HepG2 (cell line): ENCODE measurements at regions not wholly inside any gene's neighbourhood (a gene's known extent, or its start where the extent isn't known, plus 50 kb on each side); places are given as distances from the start of the nearest gene placed in this dataset.

Experiments used
- ATAC-seq: fragments of 200-7000 bp; cut with Tn5 transposase; 3 replicates; pipeline ENCODE4 v1.9.1; 2020; ENCODE audit warnings: mild to moderate bottlenecking, moderate library complexity
- BruUV-seq: library from RNA; stranded (reverse); fragments of 400-500 nt; replicated peaks from 2 replicates; lab custom pipeline; 2021; lab: Mats Ljungman, UMichigan
- CTCF ChIA-PET: fragments of 300-600 bp; formaldehyde crosslinking; extraction: SDS; loops from one replicate; lab custom pipeline; 2021; ENCODE audit warnings: low total read pairs, inconsistent platforms, low intra/inter-chr PET ratio; lab: Yijun Ruan, JAX
- POLR2A ChIA-PET: fragments of 350-600 bp; sonication (Branson Sonifier 250); formaldehyde crosslinking; loops from one replicate; lab custom pipeline; 2020; ENCODE audit warnings: antibody characterized with exemption, inconsistent platforms; lab: Yijun Ruan, JAX
- DNase-seq: peaks from one replicate; pipeline ENCODE4 v3.0.0-alpha.2; 2015; ENCODE audit warnings: low spot score
- FAIRE-seq: peaks from 3 replicates; lab custom pipeline; 2011; peaks lifted over from hg19 to GRCh38; lab: Jason Lieb, UNC
- H2AFZ ChIP-seq: one replicate; pipeline ENCODE4 v1.6.1; 2011; ENCODE audit warnings: low read length, inconsistent platforms
- H3K27ac ChIP-seq: fragments of 300-600 bp; 3 replicates; pipeline ENCODE4 v1.8.0; 2011; ENCODE audit warnings: mixed run types, mild to moderate bottlenecking, mixed read lengths, low read length, inconsistent platforms; ENCODE audit not compliant: insufficient read depth; ENCODE audit errors: extremely low read length
- H3K27me3 ChIP-seq, 2 experiments: fragments of 200-600 bp in 1 of 2; 2 replicates in 1 of 2; 3 replicates in 1 of 2; pipeline versions ENCODE4 v1.6.0 to v1.8.0; 2011; ENCODE audit warnings: low read length in 2 of 2, mild to moderate bottlenecking in 2 of 2, moderate library complexity in 2 of 2, inconsistent platforms in 1 of 2; ENCODE audit not compliant: insufficient read depth in 2 of 2, control insufficient read depth in 1 of 2
- H3K36me3 ChIP-seq, 2 experiments: fragments of 200-600 bp in 1 of 2; replicated peaks in 1 of 2; 2 replicates in 1 of 2; 3 replicates in 1 of 2; pipeline versions ENCODE4 v1.5.1 to v1.8.0; 2011; ENCODE audit warnings: low read length in 2 of 2, inconsistent platforms in 1 of 2; ENCODE audit not compliant: insufficient read depth in 2 of 2, control insufficient read depth in 1 of 2
- H3K4me1 ChIP-seq: 2 replicates; pipeline ENCODE4 v1.5.1; 2012; ENCODE audit warnings: low read length, inconsistent platforms; ENCODE audit not compliant: insufficient read depth
- H3K4me2 ChIP-seq: 2 replicates; pipeline ENCODE4 v1.6.0; 2011; ENCODE audit warnings: low read depth, low read length, inconsistent platforms
- H3K4me3 ChIP-seq, 3 experiments: fragments of 200-600 bp in 1 of 3; sonication (generic), shearing (Covaris generic) in 1 of 3; replicated peaks in 1 of 3; 2 replicates each; pipeline ENCODE4 v1.5.1; 2011 to 2016; ENCODE audit warnings: low read length in 3 of 3, inconsistent platforms in 2 of 3, low read depth in 2 of 3, mild to moderate bottlenecking in 2 of 3, control low read depth in 1 of 3, mixed read lengths in 1 of 3; ENCODE audit not compliant: insufficient read depth in 1 of 3
- H3K79me2 ChIP-seq: one replicate; pipeline ENCODE4 v1.6.1; 2011; ENCODE audit warnings: low read length, inconsistent platforms; ENCODE audit not compliant: insufficient read depth
- H3K9ac ChIP-seq: 2 replicates; pipeline ENCODE4 v1.6.0; 2011; ENCODE audit warnings: mild to moderate bottlenecking, low read depth, low read length, inconsistent platforms; ENCODE audit not compliant: insufficient read depth
- H3K9me3 ChIP-seq: 2 replicates; pipeline ENCODE4 v1.5.1; 2012; ENCODE audit warnings: mild to moderate bottlenecking, low read length
- H4K20me1 ChIP-seq: 2 replicates; pipeline ENCODE4 v1.6.0; 2011; ENCODE audit warnings: inconsistent platforms, mild to moderate bottlenecking, low read length, moderate library complexity; ENCODE audit not compliant: insufficient read depth
- ADNP ChIP-seq: sonication (generic); formaldehyde crosslinking; IDR thresholded peaks from 2 replicates; pipeline ENCODE4 v1.4.0; 2020; ENCODE audit warnings: missing genetic modification reagents
- ATF1 ChIP-seq: IDR thresholded peaks from 2 replicates; pipeline ENCODE4 v1.6.1; 2016; ENCODE audit warnings: mild to moderate bottlenecking, control low read depth
- CCAR2 ChIP-seq: fragments of 200-400 bp; formaldehyde crosslinking; optimal IDR thresholded peaks from 2 replicates; pipeline ENCODE3; 2018; ENCODE audit warnings: low read depth, mild to moderate bottlenecking, low read length, moderate library complexity
- GZF1 ChIP-seq: sonication (generic); formaldehyde crosslinking; IDR thresholded peaks from 2 replicates; pipeline ENCODE4 v1.5.1; 2020; ENCODE audit warnings: mild to moderate bottlenecking, missing genetic modification reagents
- HNRNPK ChIP-seq: fragments of 200-400 bp; formaldehyde crosslinking; IDR thresholded peaks from 2 replicates; pipeline ENCODE4 v1.6.1; 2018; ENCODE audit warnings: low read length, low read depth, moderate library complexity, mild to moderate bottlenecking; ENCODE audit not compliant: poor library complexity, severe bottlenecking
- KLF15 ChIP-seq: sonication (generic); formaldehyde crosslinking; IDR thresholded peaks from 2 replicates; pipeline ENCODE4 v1.8.1; 2023; ENCODE audit warnings: borderline replicate concordance, mild to moderate bottlenecking, inconsistent platforms, missing genetic modification reagents, mixed read lengths
- MAFF ChIP-seq: IDR thresholded peaks from 2 replicates; pipeline ENCODE4 v1.6.1; 2011; ENCODE audit warnings: low read depth, low read length, improper control_type of control experiment
- NCOA2 ChIP-seq: sonication (generic); formaldehyde crosslinking; IDR thresholded peaks from 2 replicates; pipeline ENCODE4 v1.8.0; 2022; ENCODE audit warnings: inconsistent platforms
- NFYC ChIP-seq: IDR thresholded peaks from 2 replicates; pipeline ENCODE4 v1.6.1; 2016; ENCODE audit warnings: missing genetic modification reagents, missing compliant biosample characterization
- POLR2A ChIP-seq, 2 experiments: IDR thresholded peaks; 2 replicates each; pipeline ENCODE4 v1.6.1; 2011; ENCODE audit warnings: low read depth in 2 of 2, low read length in 2 of 2, mild to moderate bottlenecking in 1 of 2, moderate library complexity in 1 of 2; ENCODE audit not compliant: insufficient read depth in 1 of 2
- ZBTB21 ChIP-seq: sonication (generic); formaldehyde crosslinking; IDR thresholded peaks from 2 replicates; pipeline ENCODE4 v1.4.0; 2020; ENCODE audit warnings: missing genetic modification reagents
- ZBTB43 ChIP-seq: sonication (generic); formaldehyde crosslinking; conservative IDR thresholded peaks from 2 replicates; pipeline ENCODE4 v1.4.0; 2020; ENCODE audit warnings: missing genetic modification reagents
- ZNF276 ChIP-seq: sonication (generic); formaldehyde crosslinking; IDR thresholded peaks from 2 replicates; pipeline ENCODE4 v1.4.0; 2020; ENCODE audit warnings: mild to moderate bottlenecking, low read depth, missing genetic modification reagents
- ZNF556 ChIP-seq: sonication (generic); formaldehyde crosslinking; IDR thresholded peaks from 2 replicates; pipeline ENCODE4 v1.4.0; 2020; ENCODE audit warnings: mild to moderate bottlenecking, missing genetic modification reagents, borderline replicate concordance
- ZNF589 ChIP-seq: sonication (generic); formaldehyde crosslinking; conservative IDR thresholded peaks from 2 replicates; pipeline ENCODE4 v1.8.0; 2022; ENCODE audit warnings: mild to moderate bottlenecking, moderate library complexity, missing genetic modification reagents
- ZNF652 ChIP-seq: IDR thresholded peaks from 2 replicates; pipeline ENCODE4 v1.6.1; 2016; ENCODE audit warnings: low read depth, borderline replicate concordance
- ZNF724P ChIP-seq: sonication (generic); formaldehyde crosslinking; IDR thresholded peaks from 2 replicates; pipeline ENCODE4 v1.8.0; 2022; ENCODE audit warnings: missing genetic modification reagents, borderline replicate concordance
- ZSCAN21 ChIP-seq: sonication (generic); formaldehyde crosslinking; IDR thresholded peaks from 2 replicates; pipeline ENCODE4 v1.8.0; 2022; ENCODE audit warnings: mild to moderate bottlenecking, missing genetic modification reagents, moderate library complexity, borderline replicate concordance
- WGBS: methylation state at CpG from one replicate; pipeline ENCODE4 v1.1.6; 2017; ENCODE audit warnings: low lambda C conversion rate; 5-methylcytosine and 5-hydroxymethylcytosine counted together
- in situ Hi-C: cut with HindIII; loops from 2 replicates; pipeline ENCODE4 v1.10.0; 2017; ENCODE audit warnings: low pct_unique_long_range_greater_than_20kb; ENCODE audit not compliant: extremely low pct_ligation_motif_present
- intact Hi-C: fragments of 100-400 bp; cut with micrococcal nuclease; formaldehyde crosslinking; loops from one replicate; pipeline ENCODE4 v1.10.0; 2022; ENCODE audit not compliant: unreplicated experiment
- TF ChIP-seq, protein P1 (sequence below): sonication (generic); formaldehyde crosslinking; IDR thresholded peaks from 2 replicates; pipeline ENCODE4 v1.8.0; 2022; ENCODE audit warnings: mild to moderate bottlenecking, missing genetic modification reagents, borderline replicate concordance

DNA sequence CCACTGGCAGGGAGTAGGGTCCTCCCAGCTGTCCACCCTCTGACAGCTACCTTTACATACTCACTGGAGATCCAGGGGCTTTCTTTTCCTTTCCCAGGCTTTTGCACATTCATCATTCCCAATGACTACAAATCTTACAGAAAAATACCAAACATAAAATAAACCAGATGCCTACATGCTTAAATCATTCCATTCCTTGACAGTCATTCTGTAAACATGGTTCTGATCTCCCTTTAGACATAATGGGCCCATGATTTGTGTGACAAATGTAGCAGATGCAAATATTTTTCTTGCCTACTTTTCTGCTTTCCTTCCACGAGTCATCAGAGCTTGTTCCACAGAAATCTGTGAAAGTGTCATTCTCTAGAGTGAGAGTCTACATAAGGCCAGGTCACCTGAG, 207.0 kb downstream of the IDS start:
- no TSS peak for BruUV-seq
- no peak overlapping the region for H3K27ac ChIP-seq
- TF ChIP-seq ZNF556 (CRISPR knock-in tag) (no peak), HNRNPK (no peak), ZBTB21 (CRISPR knock-in tag) (no peak), NFYC (CRISPR knock-in tag) (no peak), ZNF276 (CRISPR knock-in tag) (no peak), MAFF (no peak), ZNF652 (CRISPR knock-in tag) (no peak), ADNP (no peak), ZNF724P (no peak), ZBTB43 (CRISPR knock-in tag) (no peak), ZNF589 (CRISPR knock-in tag) (no peak), CCAR2 (no peak), GZF1 (CRISPR knock-in tag) (no peak), NCOA2 (CRISPR knock-in tag) (no peak), ATF1 (CRISPR knock-in tag) (no peak), POLR2A (IDR thresholded peaks at IDR 0.05; ENCODE audit: insufficient read depth in 1 of 2, low read depth in 2 of 2, low read length in 2 of 2) (no peak), ZSCAN21 (CRISPR knock-in tag) (no peak), KLF15 (CRISPR knock-in tag) (no peak)
- TF ChIP-seq, protein P1, sequence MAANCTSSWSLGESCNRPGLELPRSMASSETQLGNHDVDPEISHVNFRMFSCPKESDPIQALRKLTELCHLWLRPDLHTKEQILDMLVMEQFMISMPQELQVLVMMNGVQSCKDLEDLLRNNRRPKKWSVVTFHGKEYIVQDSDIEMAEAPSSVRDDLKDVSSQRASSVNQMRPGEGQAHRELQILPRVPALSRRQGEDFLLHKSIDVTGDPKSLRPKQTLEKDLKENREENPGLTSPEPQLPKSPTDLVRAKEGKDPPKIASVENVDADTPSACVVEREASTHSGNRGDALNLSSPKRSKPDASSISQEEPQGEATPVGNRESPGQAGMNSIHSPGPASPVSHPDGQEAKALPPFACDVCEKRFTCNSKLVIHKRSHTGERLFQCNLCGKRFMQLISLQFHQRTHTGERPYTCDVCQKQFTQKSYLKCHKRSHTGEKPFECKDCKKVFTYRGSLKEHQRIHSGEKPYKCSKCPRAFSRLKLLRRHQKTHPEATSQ: no peak
- no peak overlapping the region for H3K4me3 ChIP-seq
- H3K27me3 ChIP-seq: no peaks in the 10 kb centered on the region
- DNase-seq (no peak), ATAC-seq (no peak), FAIRE-seq (no peak)
- in situ Hi-C loops (loop anchor here (25.0 kb wide), 1 partner anchor 1236 kb away; no protein-coding TSS in a partner anchor), intact Hi-C loops (no loop called here)
- no peak overlapping the region for H2AFZ ChIP-seq
- no peaks in the 10 kb centered on the region for H4K20me1 ChIP-seq
- H3K36me3 ChIP-seq: no peaks in the 10 kb centered on the region
- no peak overlapping the region for H3K4me2 ChIP-seq
- no peaks in the 10 kb centered on the region for H3K79me2 ChIP-seq
- POLR2A ChIA-PET: no interaction called here
- 0% methylated on average over 1 of the region's 1 CpG for WGBS
- H3K4me1 ChIP-seq: no peaks in the 10 kb centered on the region
- H3K9ac ChIP-seq: no peak overlapping the region
- CTCF ChIA-PET: no interaction called here
- no peaks in the 10 kb centered on the region for H3K9me3 ChIP-seq
